ENCODE measurements at regions not wholly inside any gene's neighbourhood (a gene's known extent, or its start where the extent isn't known, plus 50 kb on each side); places are given as distances from the start of the nearest gene placed in this dataset.
"Not testable (repeated sequence)": the region's sequence is repeated elsewhere in the genome, so short reads cannot be mapped to it uniquely, and the experiment has no call there.

DNA sequence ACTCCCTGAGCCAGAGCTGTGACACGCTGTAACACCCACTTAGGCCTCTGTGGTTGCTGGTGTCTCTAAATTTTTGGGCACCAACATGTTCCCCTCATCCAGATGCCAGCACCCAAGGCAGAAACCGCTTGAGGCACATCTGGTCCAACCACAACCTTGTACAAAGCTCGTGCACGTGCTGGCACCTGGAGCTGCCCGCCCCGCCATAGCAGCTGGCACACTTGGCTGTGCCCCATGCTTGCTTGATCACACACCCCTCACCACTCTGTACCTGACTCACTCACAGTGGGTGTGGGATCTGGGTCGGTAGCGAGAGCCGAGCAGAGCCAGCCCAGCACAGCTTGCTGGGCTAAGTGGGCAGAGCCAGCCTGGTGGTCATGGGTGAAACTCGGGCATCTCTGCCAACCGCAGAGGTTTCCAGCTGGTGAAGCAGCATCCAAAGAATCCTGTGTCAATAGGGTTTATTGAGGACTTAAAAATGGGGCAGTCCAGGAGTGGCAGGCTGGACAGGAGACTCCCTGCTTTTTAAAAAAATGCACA is 1210.4 kb downstream of the TYW1 start:
- no peak for DNase-seq

DNA sequence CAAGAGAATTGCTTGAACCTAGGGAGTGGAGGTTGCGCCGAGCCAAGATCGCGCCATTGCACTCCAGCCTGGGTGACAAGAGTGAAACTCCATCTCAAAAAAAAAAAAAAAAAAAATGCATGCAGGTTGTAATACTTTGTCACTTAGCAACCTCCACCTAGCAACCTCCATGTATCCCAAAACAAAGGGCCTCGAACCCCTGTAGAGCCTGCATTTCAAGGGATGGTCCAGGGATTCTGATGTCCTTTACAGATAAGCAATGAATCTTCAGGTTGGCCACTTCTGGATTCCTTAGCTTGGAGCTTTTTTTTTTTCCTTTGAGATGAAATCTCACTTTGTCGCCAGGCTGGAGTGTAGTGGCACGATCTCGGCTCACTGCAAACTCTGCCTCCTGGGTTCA is 1211.0 kb downstream of the TYW1 start:
- no peak for DNase-seq

DNA sequence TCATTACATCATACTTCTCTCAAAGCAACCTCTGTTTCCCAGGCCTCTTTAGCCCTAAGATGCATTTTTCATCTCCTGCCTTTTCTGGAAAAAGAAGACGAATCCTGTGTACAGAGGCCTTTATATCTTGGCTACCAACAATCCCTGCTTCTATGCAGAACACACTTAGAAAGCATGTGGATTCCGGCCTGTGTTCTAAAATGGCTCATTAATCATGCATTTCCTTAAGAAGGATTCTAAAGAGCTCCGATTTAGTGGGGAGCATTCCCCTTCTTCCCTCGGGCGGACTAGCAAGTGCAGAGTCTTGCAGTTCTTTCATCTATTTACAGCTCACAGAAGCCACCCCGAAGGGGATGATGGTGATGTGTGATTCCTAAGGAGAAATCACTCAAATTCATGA is 1212.9 kb downstream of the TYW1 start:
- DNase-seq: no peak

- DNase-seq: no peak
Measured at GRCh38 chr7:68213838-68214237, 1217.2 kb downstream of the TYW1 start.

DNA sequence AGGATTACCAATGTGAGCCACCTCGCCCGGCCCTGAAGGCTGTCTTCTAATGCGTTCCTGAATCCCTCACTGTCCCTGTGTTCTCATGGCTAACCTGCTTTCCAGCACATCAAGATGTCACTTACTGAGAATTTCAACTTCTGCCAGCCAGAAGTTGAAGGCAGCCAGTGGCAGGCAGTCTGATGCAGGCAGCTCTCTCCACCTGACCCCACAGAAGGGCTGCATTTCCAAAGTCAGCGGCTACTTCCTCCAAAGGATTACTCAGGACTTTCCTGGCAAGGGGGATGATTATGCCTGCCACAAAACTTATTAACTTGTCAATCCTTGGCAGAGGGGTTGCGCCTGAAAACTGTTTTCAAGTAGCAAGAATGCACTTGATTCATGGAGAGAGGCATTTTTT is 1219.4 kb downstream of the TYW1 start:
- DNase-seq: no peak

DNA sequence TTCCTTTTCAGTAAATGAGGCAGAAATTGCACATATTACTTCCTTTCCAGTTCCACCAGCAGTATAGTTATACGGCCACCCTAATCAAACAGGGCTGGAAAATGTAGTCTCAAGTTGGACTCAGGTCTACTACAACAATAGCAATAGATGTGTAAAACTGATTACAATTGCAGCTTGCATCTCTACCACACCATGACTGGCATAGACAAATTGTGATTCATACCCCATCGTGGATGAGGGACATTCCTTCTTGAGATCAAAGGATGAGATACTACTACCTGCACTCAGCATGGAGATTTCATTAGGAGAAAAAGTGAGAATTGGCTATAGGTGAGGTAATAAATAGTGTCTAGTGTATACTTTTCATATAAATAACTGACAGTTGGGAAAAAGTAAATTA is 1220.8 kb downstream of the TYW1 start:
- DNase-seq: no peak

DNA sequence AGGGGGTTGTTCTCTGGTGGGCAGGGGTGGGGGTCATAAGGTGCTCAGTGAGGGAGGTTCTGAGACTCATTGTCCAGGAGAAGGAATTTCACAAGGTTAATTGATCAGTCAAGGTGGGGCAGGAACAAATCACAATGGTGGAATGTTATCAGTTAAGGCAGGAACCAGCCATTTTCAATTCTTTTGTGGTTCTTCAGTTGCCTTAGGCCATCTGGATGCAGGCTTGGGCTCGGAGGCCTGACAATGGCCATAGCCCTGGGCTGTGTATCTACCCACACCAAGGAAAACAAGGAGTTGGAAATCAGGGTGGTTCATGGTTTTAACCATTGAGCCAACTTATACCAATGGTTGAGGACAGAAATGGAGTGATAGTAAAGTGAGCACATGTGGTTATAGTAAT is 1221.8 kb downstream of the TYW1 start:
- DNase-seq: no peak

- DNase-seq: no peak
Measured at GRCh38 chr7:68222311-68222710, 1225.7 kb downstream of the TYW1 start.

- DNase-seq: peak; percentile 87
Measured at GRCh38 chr7:68224041-68224741, 1227.6 kb downstream of the TYW1 start.

GRCh38 chr7:68231011-68231410 is 1234.4 kb downstream of the TYW1 start:
- not testable (repeated sequence) for DNase-seq

DNA sequence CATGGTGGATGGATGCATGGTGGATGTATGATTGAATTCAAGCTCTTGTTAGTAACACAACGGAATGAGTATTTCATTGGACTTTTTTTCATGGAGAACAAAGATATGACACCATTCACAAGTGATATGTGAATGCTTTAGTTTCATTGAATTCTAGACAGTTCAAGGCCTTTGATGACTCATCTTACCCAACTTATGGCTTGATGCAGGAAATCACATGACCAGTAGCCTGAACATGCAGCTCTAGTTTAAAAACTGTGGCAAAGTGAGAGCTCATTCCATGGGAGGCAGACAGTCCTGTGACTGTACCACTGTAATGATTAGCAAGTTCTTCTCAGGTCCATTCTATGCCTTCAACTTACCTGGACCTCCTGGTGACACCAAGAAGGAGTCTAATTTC is 1239.3 kb downstream of the TYW1 start:
- no peak for DNase-seq

DNA sequence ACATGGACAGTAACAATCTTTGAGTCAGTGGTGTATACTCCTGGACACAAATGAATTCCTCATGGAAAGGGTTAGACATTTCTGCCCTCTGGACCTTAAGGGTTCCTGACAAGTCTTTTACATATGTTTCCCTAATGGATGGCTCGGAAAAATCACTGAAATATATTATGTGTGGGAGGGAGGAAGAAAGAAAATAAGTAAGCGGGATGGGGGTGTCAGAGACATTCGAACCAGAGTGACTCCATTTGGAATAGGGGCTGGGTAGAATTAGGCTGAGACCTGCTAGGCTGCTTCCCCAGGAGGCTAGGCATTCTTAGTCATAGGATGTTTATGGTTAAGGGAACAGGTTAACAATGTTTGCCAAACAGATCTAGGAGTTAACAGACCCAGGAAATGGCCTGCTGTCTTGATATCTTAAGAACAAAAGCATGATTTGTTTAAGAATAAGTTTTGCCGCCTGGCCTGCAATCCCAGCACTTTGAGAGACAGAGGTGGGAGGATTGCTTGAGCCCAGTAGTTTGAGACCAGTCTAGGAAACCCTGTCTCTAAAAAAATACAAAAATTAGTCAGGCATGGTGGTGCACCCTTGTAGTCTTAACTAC is 1241.7 kb downstream of the TYW1 start:
- no peak for DNase-seq

- no peak for DNase-seq
Measured at GRCh38 chr7:68243128-68243527, 1246.5 kb downstream of the TYW1 start.

DNA sequence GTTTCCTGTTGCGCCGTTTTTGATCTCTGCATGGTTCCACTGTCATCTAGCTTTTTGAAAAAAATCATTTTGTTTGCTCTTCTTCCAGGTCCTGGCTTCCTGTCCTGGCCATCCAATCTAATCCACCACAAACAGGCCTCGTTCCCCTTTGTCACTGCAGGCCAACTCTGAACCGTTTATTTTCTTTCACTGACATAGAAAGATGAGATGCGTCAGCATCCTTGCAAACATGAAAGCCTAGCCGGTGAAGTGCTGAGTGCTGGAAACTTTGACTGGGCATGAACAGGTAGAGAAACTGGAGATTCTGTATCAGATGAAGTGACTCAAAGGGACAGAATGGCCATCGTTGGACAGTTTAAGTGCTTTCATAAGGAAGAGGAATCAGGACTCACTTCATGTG is 1247.8 kb downstream of the TYW1 start:
- DNase-seq: no peak

GRCh38 chr7:68245688-68246087 is 1249.1 kb downstream of the TYW1 start:
- DNase-seq: peak; percentile 56

GRCh38 chr7:68246189-68246633 is 1249.6 kb downstream of the TYW1 start:
- DNase-seq: peak; percentile 99

GRCh38 chr7:68247126-68247525 is 1250.5 kb downstream of the TYW1 start:
- no peak for DNase-seq

- no peak for DNase-seq
Measured at GRCh38 chr7:68247571-68247970, 1250.9 kb downstream of the TYW1 start.

DNA sequence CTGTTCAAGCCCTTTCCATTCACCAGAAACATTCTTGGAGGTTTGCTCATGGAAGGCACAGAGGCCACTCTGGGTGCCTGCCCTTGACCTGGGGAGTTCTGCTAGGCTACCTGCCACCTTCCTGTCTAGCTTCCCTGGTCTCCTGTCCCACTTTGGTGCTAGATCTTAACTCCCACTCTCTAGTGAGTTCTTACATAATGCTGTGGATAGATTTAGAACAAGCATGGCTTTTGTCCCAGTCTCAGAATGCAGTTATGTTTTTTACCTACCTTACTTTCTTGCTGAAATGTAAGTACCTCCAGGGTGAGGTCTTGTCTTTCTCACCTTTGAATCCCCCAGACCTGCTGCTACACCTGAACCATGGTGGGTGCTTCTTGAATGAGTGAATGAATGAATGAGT is 1252.3 kb downstream of the TYW1 start:
- no peak for DNase-seq

GRCh38 chr7:68249611-68250010 is 1253.0 kb downstream of the TYW1 start:
- DNase-seq: no peak

- DNase-seq: no peak
Measured at GRCh38 chr7:68250143-68250542, 1253.5 kb downstream of the TYW1 start.

DNA sequence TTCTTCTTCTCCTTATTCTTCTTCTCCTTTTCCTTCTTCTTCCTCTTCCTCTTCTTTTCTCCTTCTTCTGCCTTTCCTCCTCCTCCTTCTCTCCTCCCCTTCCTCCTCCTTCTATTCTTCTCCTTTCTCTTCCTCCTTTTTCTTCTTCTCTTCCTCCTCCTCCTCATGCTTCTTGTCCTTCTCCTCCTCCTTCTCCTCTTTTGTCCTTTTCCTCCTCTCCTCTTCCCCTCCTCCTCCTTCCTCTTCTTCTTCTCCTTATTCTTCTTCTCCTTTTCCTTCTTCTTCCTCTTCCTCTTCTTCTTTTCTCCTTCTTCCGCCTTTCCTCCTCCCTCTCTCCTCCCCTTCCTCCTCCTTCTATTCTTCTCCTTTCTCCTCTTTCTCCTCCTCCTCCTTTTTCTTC is 1258.2 kb downstream of the TYW1 start:
- not testable (repeated sequence) for DNase-seq

DNA sequence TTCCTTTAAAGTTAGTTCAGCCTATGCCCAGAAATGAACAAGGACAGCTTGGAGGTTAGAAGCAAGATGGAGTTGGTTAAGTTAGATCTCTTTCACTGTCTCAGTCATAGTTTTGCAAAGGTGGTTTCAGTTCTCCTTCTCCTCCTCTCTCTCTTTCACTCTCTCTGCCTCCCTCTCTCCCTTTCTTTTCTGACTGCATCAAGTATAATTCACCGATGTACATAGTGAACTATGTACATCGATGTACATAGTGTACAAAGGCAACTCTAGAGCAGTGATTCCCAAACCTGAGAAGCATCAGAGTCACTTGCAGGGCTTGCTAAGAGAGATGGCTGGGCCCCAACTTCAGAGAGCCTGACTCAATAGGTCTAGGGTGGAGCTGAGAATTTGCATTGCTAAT is 1259.7 kb downstream of the TYW1 start:
- DNase-seq: no peak

- no peak for DNase-seq
Measured at GRCh38 chr7:68258609-68259008, 1262.0 kb downstream of the TYW1 start.

DNA sequence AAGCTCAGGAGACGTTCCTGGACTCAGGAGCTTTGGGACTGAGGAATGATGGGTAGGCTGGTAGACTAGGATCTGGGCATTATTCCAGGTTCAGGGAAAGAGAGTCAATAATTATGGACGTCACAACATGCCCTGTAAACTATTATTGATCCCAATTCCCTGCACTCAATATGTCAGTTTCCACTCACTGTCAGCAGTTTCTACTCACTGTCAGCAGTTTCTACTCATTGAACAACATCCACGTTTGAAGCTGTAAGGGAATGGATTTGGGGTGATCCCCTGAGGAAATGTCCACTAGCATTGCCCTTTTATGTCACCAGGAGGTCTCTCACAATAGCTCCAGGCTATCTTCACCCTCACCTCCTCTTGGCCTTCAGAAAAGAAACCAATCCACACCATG is 1268.6 kb downstream of the TYW1 start:
- DNase-seq: no peak

All from NCI-H187 treated with DMSO at 0.1 percent for 48 hours (cell line).